GM10847 (cell line): ENCODE measurements at regions not wholly inside any gene's neighbourhood (a gene's known extent, or its start where the extent isn't known, plus 50 kb on each side); places are given as distances from the start of the nearest gene placed in this dataset.

ENCODE experiments used
- POLR2A ChIP-seq: IDR thresholded peaks from 2 replicates; pipeline ENCODE4 v1.6.1; 2011; ENCODE audit not compliant: insufficient read length; ENCODE audit errors: extremely low read depth

GRCh38 chr12:124419292-124420040, 124.6 kb downstream of the RFLNA start:
- TF ChIP-seq POLR2A, result no peak

GRCh38 chr12:124418791-124419190, 123.9 kb downstream of the RFLNA start:
- no peak for TF ChIP-seq POLR2A

GRCh38 chr12:124418156-124418555, 123.3 kb downstream of the RFLNA start:
- no peak for TF ChIP-seq POLR2A

- TF ChIP-seq POLR2A, result no peak
Measured at GRCh38 chr12:124416516-124417395, 121.9 kb downstream of the RFLNA start.

GRCh38 chr12:124415064-124415463, 120.2 kb downstream of the RFLNA start:
- no peak for TF ChIP-seq POLR2A

GRCh38 chr12:124413915-124414314, 119.0 kb downstream of the RFLNA start:
- TF ChIP-seq POLR2A, result no peak

- TF ChIP-seq POLR2A, result no peak
Measured at GRCh38 chr12:124413401-124413800, 118.5 kb downstream of the RFLNA start.

- TF ChIP-seq POLR2A, result no peak
Measured at GRCh38 chr12:124412646-124413015, 117.7 kb downstream of the RFLNA start.

- no peak for TF ChIP-seq POLR2A
Measured at GRCh38 chr12:124411953-124412645, 117.2 kb downstream of the RFLNA start.

- TF ChIP-seq POLR2A, result no peak
Measured at GRCh38 chr12:124411281-124411878, 116.5 kb downstream of the RFLNA start.

- TF ChIP-seq POLR2A, result no peak
Measured at GRCh38 chr12:124410354-124411175, 115.7 kb downstream of the RFLNA start.

- no peak for TF ChIP-seq POLR2A
Measured at GRCh38 chr12:124408822-124409517, 114.1 kb downstream of the RFLNA start.

- no peak for TF ChIP-seq POLR2A
Measured at GRCh38 chr12:124407074-124407473, 112.2 kb downstream of the RFLNA start.

GRCh38 chr12:124406043-124406442, 111.2 kb downstream of the RFLNA start:
- TF ChIP-seq POLR2A, result no peak
